Esophagus squamous epithelium (tissue), 5 donors: ENCODE measurements at regions not wholly inside any gene's neighbourhood (a gene's known extent, or its start where the extent isn't known, plus 50 kb on each side); places are given as distances from the start of the nearest gene placed in this dataset.

Source experiments
- DNase-seq: peaks from one replicate; lab custom pipeline; 2025; lab: John Stamatoyannopoulos, UW
- H3K27ac ChIP-seq, 4 donors: fragments of 200-600 bp; sonication (generic); one replicate each; pipeline ENCODE4 v1.5.1; 2016 to 2019; ENCODE audit warnings: mild to moderate bottlenecking in 1 of 4
- H3K27me3 ChIP-seq, 4 donors: fragments of 200-600 bp; sonication (generic); 1 replicate in 3 of 4; 2 replicates in 1 of 4; pipeline versions ENCODE4 v1.5.1 to v1.6.0; 2017 to 2021; ENCODE audit warnings: antibody characterized with exemption in 1 of 4
- H3K36me3 ChIP-seq, 3 donors: fragments of 200-600 bp; sonication (generic); one replicate each; pipeline ENCODE4 v1.5.1; 2016 to 2019
- H3K4me1 ChIP-seq, 3 donors: fragments of 200-600 bp; sonication (generic); one replicate each; pipeline ENCODE4 v1.5.1; 2017 to 2019
- H3K4me3 ChIP-seq, 4 donors: fragments of 200-600 bp; sonication (generic); 1 replicate in 3 of 4; 2 replicates in 1 of 4; pipeline ENCODE4 v1.5.1; 2016 to 2019; ENCODE audit warnings: mild to moderate bottlenecking in 2 of 4, moderate library complexity in 1 of 4
- H3K9me3 ChIP-seq, 3 donors: fragments of 200-600 bp; sonication (generic); one replicate each; pipeline ENCODE4 v1.5.1; 2016 to 2019
- POLR2A ChIP-seq, 4 donors: fragments of 450-650 bp; IDR thresholded peaks; one replicate each; pipeline ENCODE4 v1.6.1; 2017; ENCODE audit warnings: antibody characterized with exemption in 4 of 4, mild to moderate bottlenecking in 4 of 4, moderate library complexity in 3 of 4
- WGBS, 2 donors: methylation state at CpG; one replicate each; pipeline ENCODE4 v1.1.5; 2018; 5-methylcytosine and 5-hydroxymethylcytosine counted together
- intact Hi-C: fragments of 100-400 bp; cut with DNase I; formaldehyde crosslinking; loops from one replicate; pipeline ENCODE4 v1.15.0; 2022
- TF ChIP-seq, protein P1 (sequence below), 6 experiments: fragments of 450-650 bp in 4 of 6; fragments of 200-600 bp in 2 of 6; sonication (generic) in 2 of 6; IDR thresholded peaks; one replicate each; pipeline ENCODE4 v1.5.1; 2016 to 2019; ENCODE audit warnings: antibody characterized with exemption in 6 of 6, mild to moderate bottlenecking in 4 of 6, moderate library complexity in 4 of 6
- donor health status: DM: yes; HTN: yes; CAD: no.

- H3K36me3 ChIP-seq, result no peaks in the 10 kb centered on the region
- no peak for DNase-seq
- H3K27me3 ChIP-seq, result no peaks in the 10 kb centered on the region
- H3K4me1 ChIP-seq, result peaks cover 0 to 9% (median 0%) of the 10 kb centered on the region in 3 donors
- no peaks in the 10 kb centered on the region for H3K9me3 ChIP-seq
- no peak overlapping the region for H3K4me3 ChIP-seq
- no peak for TF ChIP-seq POLR2A (IDR thresholded peaks at IDR 0.05)
- TF ChIP-seq, protein P1, sequence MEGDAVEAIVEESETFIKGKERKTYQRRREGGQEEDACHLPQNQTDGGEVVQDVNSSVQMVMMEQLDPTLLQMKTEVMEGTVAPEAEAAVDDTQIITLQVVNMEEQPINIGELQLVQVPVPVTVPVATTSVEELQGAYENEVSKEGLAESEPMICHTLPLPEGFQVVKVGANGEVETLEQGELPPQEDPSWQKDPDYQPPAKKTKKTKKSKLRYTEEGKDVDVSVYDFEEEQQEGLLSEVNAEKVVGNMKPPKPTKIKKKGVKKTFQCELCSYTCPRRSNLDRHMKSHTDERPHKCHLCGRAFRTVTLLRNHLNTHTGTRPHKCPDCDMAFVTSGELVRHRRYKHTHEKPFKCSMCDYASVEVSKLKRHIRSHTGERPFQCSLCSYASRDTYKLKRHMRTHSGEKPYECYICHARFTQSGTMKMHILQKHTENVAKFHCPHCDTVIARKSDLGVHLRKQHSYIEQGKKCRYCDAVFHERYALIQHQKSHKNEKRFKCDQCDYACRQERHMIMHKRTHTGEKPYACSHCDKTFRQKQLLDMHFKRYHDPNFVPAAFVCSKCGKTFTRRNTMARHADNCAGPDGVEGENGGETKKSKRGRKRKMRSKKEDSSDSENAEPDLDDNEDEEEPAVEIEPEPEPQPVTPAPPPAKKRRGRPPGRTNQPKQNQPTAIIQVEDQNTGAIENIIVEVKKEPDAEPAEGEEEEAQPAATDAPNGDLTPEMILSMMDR (IDR thresholded peaks at IDR 0.05), result no peak
- WGBS, 2 donors, result 72 to 81% methylated on average over 8 to 9 of the region's 10 CpGs
- no peak overlapping the region for H3K27ac ChIP-seq
- intact Hi-C loops, result no loop called here
These were observed 190.9 kb downstream of the GADD45G start for GRCh38 chr9:89795538-89796195.

DNA sequence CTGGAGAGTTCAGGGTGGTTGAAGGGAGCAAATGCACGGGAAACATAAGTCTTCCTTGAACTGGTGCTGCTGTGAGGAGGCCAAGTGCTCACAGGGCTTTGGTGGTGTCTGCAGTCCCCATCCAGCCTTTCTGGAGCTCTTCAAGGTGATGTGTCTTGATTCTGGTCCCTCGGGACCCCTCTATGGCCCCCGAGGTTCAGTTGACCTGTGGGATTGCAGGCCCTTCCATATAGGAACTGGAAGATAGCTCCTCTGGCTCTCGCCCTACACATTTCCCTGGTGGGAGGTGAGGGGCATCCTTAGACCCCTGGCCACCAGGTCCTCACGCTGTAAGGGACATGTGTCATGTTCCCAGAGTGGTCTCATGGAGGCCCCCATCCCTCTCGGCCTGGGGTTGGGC, 191.8 kb downstream of the GADD45G start:
- H3K4me3 ChIP-seq, result no peak overlapping the region
- peaks cover 0 to 4% (median 0%) of the 10 kb centered on the region in 3 donors for H3K4me1 ChIP-seq
- no peaks in the 10 kb centered on the region for H3K27me3 ChIP-seq
- H3K36me3 ChIP-seq, result no peaks in the 10 kb centered on the region
- no peaks in the 10 kb centered on the region for H3K9me3 ChIP-seq
- TF ChIP-seq, protein P1 (IDR thresholded peaks at IDR 0.05), result no peak
- no peak for TF ChIP-seq POLR2A (IDR thresholded peaks at IDR 0.05)
- DNase-seq, result no peak
- no peak overlapping the region for H3K27ac ChIP-seq
- intact Hi-C loops, result no loop called here
- 67% methylated on average over 3 to 4 of the region's 6 CpGs for WGBS, 2 donors

- Histone ChIP-seq H3K9me3 (no peaks in the 10 kb centered on the region), H3K36me3 (no peaks in the 10 kb centered on the region), H3K27ac (no peak overlapping the region), H3K27me3 (no peaks in the 10 kb centered on the region), H3K4me3 (no peak overlapping the region), H3K4me1 (peaks cover 0 to 8% (median 0%) of the 10 kb centered on the region in 3 donors)
- 84 to 93% methylated on average over 10 to 11 of the region's 11 CpGs for WGBS, 2 donors
- TF ChIP-seq, protein P1 (IDR thresholded peaks at IDR 0.05), result no peak
- no peak for TF ChIP-seq POLR2A (IDR thresholded peaks at IDR 0.05)
- DNase-seq, result no peak
- intact Hi-C loops, result no loop called here
These were observed 192.4 kb downstream of the GADD45G start for GRCh38 chr9:89797255-89797654.

DNA sequence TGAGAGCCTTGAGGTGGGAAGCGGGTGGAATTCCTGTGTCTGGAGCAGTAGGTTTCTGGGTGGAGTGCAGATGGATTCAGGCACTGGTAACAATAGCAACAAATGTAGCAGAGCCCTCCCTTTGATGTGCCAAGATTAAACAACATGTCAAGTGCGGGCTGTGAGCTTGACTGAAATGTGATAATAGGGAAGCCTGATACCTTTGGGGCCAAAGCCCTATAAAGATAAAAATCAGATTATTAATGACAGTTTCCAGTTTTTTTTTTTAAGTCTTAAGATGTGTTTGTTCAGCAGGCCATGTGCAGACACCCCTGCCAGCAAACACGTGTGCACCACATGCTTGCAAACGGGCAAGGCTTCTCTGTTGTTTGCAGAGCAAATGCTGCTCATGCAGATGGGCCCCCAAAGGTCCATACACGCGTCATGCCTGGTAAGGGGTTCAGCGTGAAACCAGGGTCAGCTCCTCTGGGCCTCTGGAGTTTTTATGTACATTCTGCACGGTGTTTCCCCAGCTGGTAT, 193.2 kb downstream of the GADD45G start:
- intact Hi-C loops, result no loop called here
- Histone ChIP-seq H3K27me3 (no peaks in the 10 kb centered on the region), H3K27ac (no peak overlapping the region), H3K4me1 (peaks cover 4 to 16% (median 5%) of the 10 kb centered on the region in 3 donors), H3K9me3 (no peaks in the 10 kb centered on the region), H3K36me3 (no peaks in the 10 kb centered on the region), H3K4me3 (no peak overlapping the region)
- 47 to 61% methylated on average over 4 to 8 of the region's 8 CpGs for WGBS, 2 donors
- TF ChIP-seq, protein P1 (IDR thresholded peaks at IDR 0.05), result no peak
- DNase-seq, result no peak

DNA sequence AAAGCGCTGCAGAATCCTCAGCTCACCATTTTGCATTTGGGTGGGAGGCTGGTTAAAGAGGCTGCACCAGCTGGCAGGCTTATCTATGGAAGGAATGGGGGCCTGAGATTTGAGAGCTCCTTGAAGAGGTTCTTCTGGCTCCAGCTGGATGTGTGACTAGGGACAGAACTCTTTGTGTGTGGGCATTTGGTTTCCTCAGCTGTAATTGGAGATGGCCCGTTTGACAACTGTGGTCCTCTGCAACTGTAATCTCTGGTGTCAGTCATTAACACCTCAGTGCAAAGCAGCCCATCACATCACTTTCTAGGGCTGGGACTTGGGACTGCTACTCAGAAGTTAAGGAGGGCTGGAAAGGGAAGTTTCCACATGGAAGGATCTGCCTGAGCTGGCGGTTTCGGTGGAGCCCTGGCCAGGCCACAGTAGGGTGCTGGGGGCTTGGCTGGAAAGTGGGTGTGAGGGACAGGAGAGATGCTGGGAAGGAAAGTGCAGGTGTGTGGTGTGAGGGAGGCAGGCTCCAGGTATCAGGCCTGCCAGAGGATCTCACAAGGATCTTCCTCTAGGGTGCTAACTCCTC, 193.8 kb downstream of the GADD45G start:
- intact Hi-C loops, result no loop called here
- WGBS, 2 donors, result 87 to 100% methylated on average over 2 to 3 of the region's 4 CpGs
- TF ChIP-seq, protein P1 (IDR thresholded peaks at IDR 0.05), result no peak
- TF ChIP-seq POLR2A (IDR thresholded peaks at IDR 0.05), result no peak
- peaks cover 7 to 22% (median 9%) of the 10 kb centered on the region in 3 donors for H3K4me1 ChIP-seq
- no peak overlapping the region for H3K4me3 ChIP-seq
- DNase-seq, result no peak
- H3K9me3 ChIP-seq, result no peaks in the 10 kb centered on the region
- no peak overlapping the region for H3K27ac ChIP-seq
- H3K36me3 ChIP-seq, result no peaks in the 10 kb centered on the region
- no peaks in the 10 kb centered on the region for H3K27me3 ChIP-seq
